Spleen (tissue), 11 donors: ENCODE measurements at regions not wholly inside any gene's neighbourhood (a gene's known extent, or its start where the extent isn't known, plus 50 kb on each side); places are given as distances from the start of the nearest gene placed in this dataset.

ENCODE experiments used
- DNase-seq: peaks from one replicate; pipeline ENCODE4 v3.0.0-alpha.2; 2020
- H3K27ac ChIP-seq, 8 donors: fragments of 200-600 bp; sonication (generic) in 7 of 8; 1 replicate in 4 of 8; 2 replicates in 4 of 8; pipeline versions ENCODE4 v1.5.0 to v1.8.0; 2016 to 2021; ENCODE audit warnings: inconsistent platforms in 4 of 8, mild to moderate bottlenecking in 4 of 8, moderate library complexity in 1 of 8
- H3K27me3 ChIP-seq, 7 donors: fragments of 200-600 bp; sonication (generic) in 6 of 7; replicated peaks in 1 of 7; 1 replicate in 4 of 7; 2 replicates in 3 of 7; pipeline versions ENCODE4 v1.5.0 to v1.8.0; 2016 to 2021; ENCODE audit warnings: inconsistent platforms in 3 of 7, mild to moderate bottlenecking in 1 of 7
- H3K36me3 ChIP-seq, 6 donors: fragments of 200-600 bp; sonication (generic) in 5 of 6; 1 replicate in 4 of 6; 2 replicates in 2 of 6; pipeline versions ENCODE4 v1.5.0 to v1.8.0; 2016 to 2021; ENCODE audit warnings: inconsistent platforms in 2 of 6
- H3K4me1 ChIP-seq, 6 donors: fragments of 200-600 bp; sonication (generic) in 5 of 6; 1 replicate in 3 of 6; 2 replicates in 3 of 6; pipeline versions ENCODE4 v1.5.0 to v1.8.0; 2016 to 2021; ENCODE audit warnings: inconsistent platforms in 3 of 6
- H3K4me3 ChIP-seq, 8 donors: fragments of 200-600 bp; sonication (generic) in 7 of 8; 1 replicate in 4 of 8; 2 replicates in 4 of 8; pipeline versions ENCODE4 v1.5.0 to v1.8.0; 2016 to 2021; ENCODE audit warnings: inconsistent platforms in 4 of 8, mild to moderate bottlenecking in 4 of 8, moderate library complexity in 2 of 8
- H3K9me3 ChIP-seq, 8 donors: fragments of 200-600 bp; sonication (generic) in 7 of 8; 1 replicate in 4 of 8; 2 replicates in 4 of 8; pipeline versions ENCODE4 v1.5.0 to v1.8.0; 2016 to 2021; ENCODE audit warnings: inconsistent platforms in 4 of 8
- CTCF ChIP-seq, 11 experiments: fragments of 200-600 bp in 7 of 11; fragments of 450-650 bp in 4 of 11; sonication (generic) in 4 of 11; IDR thresholded peaks in 8 of 11; conservative IDR thresholded peaks in 3 of 11; 1 replicate in 7 of 11; 2 replicates in 4 of 11; pipeline versions ENCODE4 v1.4.0 to v1.8.0; 2016 to 2021; ENCODE audit warnings: antibody characterized with exemption in 11 of 11, inconsistent platforms in 4 of 11, mild to moderate bottlenecking in 1 of 11
- POLR2A ChIP-seq, 3 donors: fragments of 450-650 bp; IDR thresholded peaks; one replicate each; pipeline ENCODE4 v1.5.1; 2017; ENCODE audit warnings: antibody characterized with exemption in 3 of 3, mild to moderate bottlenecking in 1 of 3
- POLR2AphosphoS5 ChIP-seq, 3 donors: sonication (generic); formaldehyde crosslinking; IDR thresholded peaks; one replicate each; pipeline ENCODE4 v1.5.1; 2017; ENCODE audit warnings: antibody characterized with exemption in 3 of 3
- WGBS, 5 donors: extraction: QIAGEN DNeasy Blood & Tissue Kit in 3 of 5; methylation state at CpG; one replicate each; pipeline versions ENCODE4 v1.1.5 to v1.1.7; 2013 to 2018; 5-methylcytosine and 5-hydroxymethylcytosine counted together
- intact Hi-C: fragments of 100-400 bp; cut with DNase I; formaldehyde crosslinking; loops from one replicate; pipeline ENCODE4 v1.15.0; 2023; ENCODE audit warnings: low total_unique reads
- donor health status: healthy with polysubstance abuse.
- donor health status: DM: no; HTN: no; CAD: no; lungs with moderate emphysema.
- donor health status: DM: no; HTN: no; CAD: no.
- donor health status: Bipolar disorder and iron deficiency.
- donor health status: healthy.
- donor health status: DM: no; HTN: no; CAD: no.
- donor health status: DM: yes; HTN: yes; CAD: no.

DNA sequence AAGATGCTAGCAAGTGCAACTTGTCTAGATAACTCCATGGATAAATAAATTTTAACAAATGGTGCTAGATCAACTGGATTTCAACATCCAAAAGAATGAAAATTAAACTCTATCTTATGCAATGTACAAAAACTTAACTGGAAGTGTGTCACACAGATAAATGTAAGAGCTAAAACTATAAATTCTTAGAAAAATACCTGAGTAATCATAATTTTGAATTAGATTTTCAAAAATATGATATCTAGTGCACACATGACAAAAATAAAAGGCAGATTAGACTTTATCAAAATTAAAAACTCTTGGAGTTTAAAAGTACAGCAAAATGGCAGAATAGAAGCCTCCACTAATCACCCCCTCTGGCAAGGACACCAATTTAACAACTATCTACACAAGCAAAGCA, 1791.2 kb upstream of the CDH6 start:
- H3K4me1 ChIP-seq, result no peaks in the 10 kb centered on the region

DNA sequence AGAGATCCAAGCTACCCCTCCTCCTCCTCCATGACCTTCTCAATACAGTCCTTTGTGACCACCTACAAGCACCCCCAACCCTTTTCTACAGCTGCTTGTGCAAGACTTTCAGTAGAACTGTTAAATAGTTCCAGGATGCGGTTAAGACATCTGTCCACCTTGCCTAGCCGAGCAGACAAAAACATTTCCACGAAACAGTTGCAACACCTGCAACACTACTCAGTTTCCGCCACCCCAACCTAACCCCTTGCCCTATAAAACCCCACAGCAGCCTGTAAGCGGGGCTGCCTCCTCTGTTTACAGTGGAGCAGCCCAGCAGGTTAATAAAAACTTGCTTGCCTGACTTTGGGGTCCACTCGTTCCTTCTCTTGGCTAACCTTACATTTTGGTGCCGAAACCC, 1803.5 kb upstream of the CDH6 start:
- intact Hi-C loops, result no loop called here
- peaks cover 0 to 53% (median 34%) of the 10 kb centered on the region in 8 donors for H3K9me3 ChIP-seq
- H3K4me1 ChIP-seq, result no peaks in the 10 kb centered on the region
- 77 to 89% (median 89%) methylated on average over 7 of the region's 7 CpGs for WGBS, 5 donors
- DNase-seq, result no peak
- H3K4me3 ChIP-seq, result no peak overlapping the region
- no peaks in the 10 kb centered on the region for H3K27me3 ChIP-seq
- TF ChIP-seq POLR2AphosphoS5 (IDR thresholded peaks at IDR 0.05) (no peak), POLR2A (IDR thresholded peaks at IDR 0.05) (no peak), CTCF (IDR thresholded peaks at IDR 0.05 in 8 of 11, conservative IDR thresholded peaks at IDR 0.05 in 3 of 11) (no peak)
- H3K36me3 ChIP-seq, result no peaks in the 10 kb centered on the region
- no peak overlapping the region for H3K27ac ChIP-seq

More for the DNA sequence above, 1791.2 kb upstream of the CDH6 start:
- no peak overlapping the region for H3K27ac ChIP-seq
- H3K36me3 ChIP-seq, result no peaks in the 10 kb centered on the region
- no peak for DNase-seq
- TF ChIP-seq CTCF (IDR thresholded peaks at IDR 0.05 in 8 of 11, conservative IDR thresholded peaks at IDR 0.05 in 3 of 11), result no peak
- no peak for TF ChIP-seq POLR2A (IDR thresholded peaks at IDR 0.05)
- TF ChIP-seq POLR2AphosphoS5 (IDR thresholded peaks at IDR 0.05), result no peak
- no peak overlapping the region for H3K4me3 ChIP-seq
- H3K9me3 ChIP-seq, result peaks cover 0 to 86% (median 67%) of the 10 kb centered on the region in 8 donors
- intact Hi-C loops, result no loop called here
- H3K27me3 ChIP-seq, result no peaks in the 10 kb centered on the region

- no peak overlapping the region for H3K4me3 ChIP-seq
- TF ChIP-seq CTCF (IDR thresholded peaks at IDR 0.05 in 8 of 11, conservative IDR thresholded peaks at IDR 0.05 in 3 of 11) (no peak), POLR2AphosphoS5 (IDR thresholded peaks at IDR 0.05) (no peak), POLR2A (IDR thresholded peaks at IDR 0.05) (no peak)
- intact Hi-C loops, result no loop called here
- no peaks in the 10 kb centered on the region for H3K4me1 ChIP-seq
- WGBS, 5 donors, result 34 to 49% (median 41%) methylated on average over 1 of the region's 1 CpG
- DNase-seq, result no peak
- no peak overlapping the region for H3K27ac ChIP-seq
- H3K36me3 ChIP-seq, result no peaks in the 10 kb centered on the region
- peaks cover 0 to 41% (median 32%) of the 10 kb centered on the region in 8 donors for H3K9me3 ChIP-seq
- H3K27me3 ChIP-seq, result no peaks in the 10 kb centered on the region
Observed at GRCh38 chr5:29387384-29387783, 1806.1 kb upstream of the CDH6 start.

DNA sequence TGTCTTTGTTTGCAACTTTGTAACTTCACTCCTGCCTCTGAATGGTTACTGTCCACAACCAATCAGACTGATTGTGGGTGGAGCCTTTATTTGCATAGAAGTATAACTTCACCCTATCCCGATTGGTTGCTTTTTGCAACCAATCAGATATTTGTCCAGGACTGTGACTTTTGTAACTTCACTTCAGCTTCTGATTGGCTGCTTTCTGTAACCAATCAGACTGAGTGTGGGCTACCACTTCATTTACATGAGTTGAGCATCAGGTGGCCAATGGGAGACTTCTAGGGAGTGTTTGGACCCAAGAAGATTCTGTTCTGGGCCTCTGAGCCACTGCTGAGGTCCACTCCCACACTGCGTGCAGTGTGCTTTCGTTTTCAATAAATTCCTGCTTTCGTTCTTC, 1810.7 kb upstream of the CDH6 start:
- WGBS, 5 donors, result 84 to 92% (median 92%) methylated on average over 4 of the region's 4 CpGs
- Histone ChIP-seq H3K36me3 (no peaks in the 10 kb centered on the region), H3K4me3 (no peak overlapping the region), H3K9me3 (peaks cover 0 to 25% (median 13%) of the 10 kb centered on the region in 8 donors), H3K27ac (no peak overlapping the region), H3K27me3 (no peaks in the 10 kb centered on the region), H3K4me1 (no peaks in the 10 kb centered on the region)
- intact Hi-C loops, result no loop called here
- no peak for TF ChIP-seq POLR2AphosphoS5 (IDR thresholded peaks at IDR 0.05)
- TF ChIP-seq CTCF (IDR thresholded peaks at IDR 0.05 in 8 of 11, conservative IDR thresholded peaks at IDR 0.05 in 3 of 11), result no peak
- no peak for TF ChIP-seq POLR2A (IDR thresholded peaks at IDR 0.05)
- no peak for DNase-seq
